Skeletal muscle tissue (tissue), 3 donors: ENCODE measurements at regions not wholly inside any gene's neighbourhood (a gene's known extent, or its start where the extent isn't known, plus 50 kb on each side); places are given as distances from the start of the nearest gene placed in this dataset.
"Not testable (repeated sequence)": the region's sequence is repeated elsewhere in the genome, so short reads cannot be mapped to it uniquely, and the experiment has no call there.

ENCODE experiments used
- H3K27ac ChIP-seq: one replicate; pipeline ENCODE4 v1.7.0; 2013; ENCODE audit warnings: mild to moderate bottlenecking, low read depth, low read length, inconsistent platforms
- H3K27me3 ChIP-seq, 3 donors: one replicate each; pipeline ENCODE4 v1.7.0; 2013; ENCODE audit warnings: low read length in 3 of 3; ENCODE audit not compliant: control insufficient read depth in 3 of 3, insufficient read depth in 3 of 3
- H3K36me3 ChIP-seq, 3 donors: one replicate each; pipeline ENCODE4 v1.7.0; 2013; ENCODE audit warnings: low read length in 3 of 3; ENCODE audit not compliant: control insufficient read depth in 3 of 3, insufficient read depth in 3 of 3
- H3K4me1 ChIP-seq, 3 donors: one replicate each; pipeline ENCODE4 v1.7.0; 2013; ENCODE audit warnings: low read length in 3 of 3, mild to moderate bottlenecking in 3 of 3; ENCODE audit not compliant: control insufficient read depth in 3 of 3, insufficient read depth in 3 of 3
- H3K4me3 ChIP-seq, 3 donors: one replicate each; pipeline ENCODE4 v1.7.0; 2013; ENCODE audit warnings: low read length in 3 of 3
- H3K9ac ChIP-seq, 3 donors: one replicate each; pipeline ENCODE4 v1.7.0; 2013; ENCODE audit warnings: low read length in 3 of 3, mild to moderate bottlenecking in 3 of 3, moderate library complexity in 2 of 3, low read depth in 1 of 3
- H3K9me3 ChIP-seq, 3 donors: one replicate each; pipeline ENCODE4 v1.7.0; 2013; ENCODE audit warnings: low read length in 3 of 3; ENCODE audit not compliant: control insufficient read depth in 3 of 3
- donor health status: Osteomylitis.

DNA sequence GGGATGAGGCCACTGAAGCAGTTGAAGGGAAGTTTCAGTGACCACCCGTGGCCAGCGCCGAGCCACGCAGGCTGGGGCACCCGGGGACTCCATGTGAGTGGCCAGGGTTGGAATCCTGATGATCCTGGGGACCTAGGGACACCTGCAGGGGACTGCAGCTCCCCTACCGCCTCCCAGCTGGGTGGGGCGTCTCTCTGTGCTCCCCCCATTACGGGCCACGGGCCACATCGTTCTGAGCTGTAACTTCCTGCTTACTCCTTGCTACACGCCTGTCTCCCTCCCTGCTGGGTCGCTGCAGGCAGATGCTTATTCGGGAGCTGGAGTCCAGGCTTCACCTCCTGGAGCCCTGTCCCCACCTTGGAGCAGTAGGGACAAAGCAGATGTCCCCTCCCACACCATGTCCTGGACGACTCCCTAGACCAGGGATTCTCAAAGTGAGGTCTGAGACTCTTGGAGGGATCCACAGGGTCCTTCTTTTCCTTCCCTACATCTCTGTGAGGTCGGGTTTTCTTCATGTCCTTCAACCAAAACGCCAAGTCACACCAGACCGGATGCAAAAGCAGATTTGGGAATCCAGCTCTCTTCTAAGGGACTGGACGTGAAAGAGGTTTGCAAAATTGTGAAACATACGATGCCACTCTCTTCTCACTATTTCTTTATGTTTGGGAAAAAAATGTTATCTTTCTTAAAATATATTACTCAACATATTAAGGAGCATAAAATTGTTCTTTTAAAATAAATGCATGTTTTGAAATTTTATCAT lies 85.9 kb upstream of the NCOR2 start:
- no peaks in the 10 kb centered on the region for H3K36me3 ChIP-seq
- H3K27ac ChIP-seq, result peak overlapping the region; percentile 13
- H3K27me3 ChIP-seq, result no peaks in the 10 kb centered on the region
- H3K9me3 ChIP-seq, result peaks cover 0 to 5% (median 0%) of the 10 kb centered on the region in 3 donors
- no peak overlapping the region for H3K4me3 ChIP-seq
- H3K4me1 ChIP-seq, result peaks cover 32 to 43% (median 39%) of the 10 kb centered on the region in 3 donors
- H3K9ac ChIP-seq, result peak overlapping the region in 2 of 3 donors; percentile 10 to 45

DNA sequence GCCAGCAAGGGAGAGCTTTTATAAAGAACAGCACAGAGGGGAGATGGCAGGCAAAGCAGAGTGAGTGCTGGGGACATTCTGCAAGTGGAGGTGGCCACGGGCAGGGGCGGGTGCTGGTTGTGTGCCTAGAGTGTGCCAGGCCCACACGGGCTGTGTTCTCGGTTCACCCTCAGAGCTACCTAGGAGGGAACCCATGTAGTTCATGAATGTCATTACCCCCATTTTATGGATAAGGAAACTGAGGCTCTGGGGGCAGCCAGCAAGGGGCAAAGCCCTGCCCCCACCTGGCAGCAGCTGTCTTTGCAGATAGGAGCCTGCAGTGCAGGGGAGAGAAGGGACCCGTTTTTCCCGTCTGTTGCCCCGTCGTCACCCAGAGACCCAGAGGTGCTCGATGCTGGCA lies 85.2 kb upstream of the NCOR2 start:
- no peak overlapping the region for H3K27ac ChIP-seq
- H3K36me3 ChIP-seq, result no peaks in the 10 kb centered on the region
- no peak overlapping the region for H3K4me3 ChIP-seq
- peaks cover 0 to 5% (median 0%) of the 10 kb centered on the region in 3 donors for H3K9me3 ChIP-seq
- H3K4me1 ChIP-seq, result peaks cover 32 to 43% (median 39%) of the 10 kb centered on the region in 3 donors
- no peaks in the 10 kb centered on the region for H3K27me3 ChIP-seq
- H3K9ac ChIP-seq, result no peak overlapping the region

DNA sequence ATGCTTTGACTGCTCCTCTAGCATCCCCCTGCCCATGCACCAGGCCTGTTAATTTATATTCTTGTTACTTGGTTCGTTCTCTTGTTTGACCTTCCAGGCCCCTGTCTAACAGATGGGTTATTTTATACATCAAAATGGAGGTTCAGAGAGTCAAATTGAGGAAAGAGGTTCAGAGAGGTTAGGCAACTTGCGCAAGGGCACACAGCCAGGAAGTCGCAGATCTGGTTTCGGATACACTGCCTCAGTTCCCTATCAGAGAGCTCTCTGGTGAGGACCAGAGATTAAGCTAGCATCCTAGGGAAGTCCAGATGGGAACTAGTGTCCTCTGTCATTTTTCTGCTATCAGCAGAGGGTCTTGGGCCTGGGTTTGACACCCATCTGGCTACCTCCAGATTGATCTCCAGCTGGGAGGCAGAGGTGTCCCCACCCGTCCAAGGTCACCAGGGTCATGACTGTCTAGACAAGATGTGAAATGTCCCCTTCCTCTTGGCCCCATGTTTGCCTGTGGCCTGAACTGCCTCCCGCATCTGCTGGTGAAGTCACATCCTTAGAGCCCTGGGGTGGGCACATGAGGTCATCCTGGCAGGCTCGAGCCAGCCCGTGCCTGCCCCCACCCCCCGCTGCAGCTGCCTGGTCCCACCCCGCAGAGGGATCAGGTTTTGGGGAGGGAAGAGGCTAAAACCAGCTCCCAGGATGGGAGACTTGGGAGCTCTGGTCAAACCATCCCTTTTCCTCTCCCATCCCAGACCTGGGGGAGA lies 84.3 kb upstream of the NCOR2 start:
- Histone ChIP-seq H3K36me3 (no peaks in the 10 kb centered on the region), H3K4me3 (no peak overlapping the region), H3K27me3 (no peaks in the 10 kb centered on the region), H3K9me3 (peaks cover 0 to 5% (median 0%) of the 10 kb centered on the region in 3 donors), H3K4me1 (peaks cover 32 to 43% (median 39%) of the 10 kb centered on the region in 3 donors), H3K27ac (no peak overlapping the region), H3K9ac (no peak overlapping the region)

DNA sequence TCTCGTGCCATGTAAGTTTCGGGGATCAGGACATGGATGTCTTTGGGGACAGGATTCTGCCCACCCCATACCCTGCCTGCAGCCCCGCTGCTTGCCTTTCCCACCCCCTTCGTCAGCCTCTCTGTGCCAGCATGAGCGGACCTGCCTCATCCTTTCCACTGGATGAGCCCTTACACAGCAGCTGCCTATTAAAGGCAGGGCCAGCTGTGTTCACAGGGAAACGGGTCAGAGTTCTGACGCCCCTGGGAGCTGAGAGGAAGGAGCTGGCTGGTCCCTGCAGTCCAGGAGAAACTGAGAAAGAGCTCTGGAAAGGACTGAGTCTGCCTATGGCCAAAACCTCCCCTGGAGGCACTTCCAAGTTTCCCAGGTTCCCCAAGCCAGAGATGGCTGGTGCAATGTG lies 83.5 kb upstream of the NCOR2 start:
- Histone ChIP-seq H3K9me3 (peaks cover 0 to 5% (median 0%) of the 10 kb centered on the region in 3 donors), H3K27me3 (no peaks in the 10 kb centered on the region), H3K36me3 (no peaks in the 10 kb centered on the region), H3K4me3 (no peak overlapping the region), H3K9ac (no peak overlapping the region), H3K4me1 (peaks cover 32 to 40% (median 36%) of the 10 kb centered on the region in 3 donors), H3K27ac (no peak overlapping the region)

DNA sequence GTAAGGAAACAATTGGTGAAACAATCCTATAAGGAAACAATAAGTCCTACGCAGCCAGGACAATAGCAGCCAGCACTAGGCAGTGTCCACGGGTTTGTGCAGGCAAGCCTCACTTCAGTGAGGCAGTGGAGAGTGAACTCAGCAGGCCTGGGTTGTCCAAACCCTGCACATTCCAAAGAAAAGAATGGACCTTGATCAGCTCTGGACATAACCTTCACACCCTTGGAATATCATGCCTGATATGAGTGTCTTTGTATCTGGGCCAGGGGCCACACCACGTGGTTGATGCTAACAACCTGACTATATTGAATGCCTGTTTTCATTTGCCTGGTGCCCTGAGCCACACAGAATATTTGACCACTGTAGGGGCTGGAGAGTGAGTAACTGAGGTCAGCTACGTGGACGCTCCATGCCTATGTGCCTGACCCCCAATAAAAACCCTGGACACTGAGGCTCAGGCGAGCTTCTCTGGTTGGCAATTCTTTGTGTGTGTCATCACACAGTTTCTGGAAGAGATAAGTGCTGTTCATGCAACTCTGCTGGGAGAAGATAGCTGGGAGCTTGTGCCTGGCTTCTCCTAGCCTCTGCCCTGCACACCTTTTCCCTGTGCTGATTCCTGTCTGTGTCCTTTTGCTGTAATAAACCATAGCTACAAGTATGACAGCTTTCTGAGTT lies 81.4 kb upstream of the NCOR2 start:
- Histone ChIP-seq H3K27me3 (no peaks in the 10 kb centered on the region), H3K27ac (no peak overlapping the region)

DNA sequence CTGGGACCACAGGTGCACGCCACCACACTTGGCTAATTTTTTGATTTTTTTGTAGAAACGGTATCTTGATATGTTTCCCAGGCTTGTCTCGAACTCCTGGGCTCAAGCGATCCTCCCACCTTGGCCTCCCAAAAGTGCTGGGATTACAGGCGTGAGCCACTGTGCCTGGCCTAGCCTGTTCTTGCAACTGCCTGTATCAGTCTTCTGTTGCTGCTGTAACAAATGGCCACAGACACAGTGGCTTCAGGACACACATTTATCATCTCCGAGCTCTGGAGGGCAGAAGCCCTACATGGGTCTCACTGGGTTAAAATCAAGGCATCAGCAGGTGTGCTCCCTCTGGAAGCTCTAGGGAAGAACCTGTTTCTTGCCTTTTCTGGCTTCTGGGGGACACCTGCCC lies 79.9 kb upstream of the NCOR2 start:
- no peaks in the 10 kb centered on the region for H3K36me3 ChIP-seq
- no peak overlapping the region for H3K27ac ChIP-seq
- H3K27me3 ChIP-seq, result no peaks in the 10 kb centered on the region
- H3K9me3 ChIP-seq, result peaks cover 0 to 5% (median 0%) of the 10 kb centered on the region in 3 donors
- H3K9ac ChIP-seq, result no peak overlapping the region
- H3K4me3 ChIP-seq, result no peak overlapping the region
- H3K4me1 ChIP-seq, result peaks cover 7 to 13% (median 9%) of the 10 kb centered on the region in 3 donors

More for the DNA sequence above, 81.4 kb upstream of the NCOR2 start:
- no peaks in the 10 kb centered on the region for H3K36me3 ChIP-seq
- H3K4me1 ChIP-seq, result peaks cover 18 to 23% (median 18%) of the 10 kb centered on the region in 3 donors
- H3K4me3 ChIP-seq, result peak overlapping the region in 1 of 3 donors; percentile 14
- no peak overlapping the region for H3K9ac ChIP-seq
- peaks cover 0 to 5% (median 0%) of the 10 kb centered on the region in 3 donors for H3K9me3 ChIP-seq

DNA sequence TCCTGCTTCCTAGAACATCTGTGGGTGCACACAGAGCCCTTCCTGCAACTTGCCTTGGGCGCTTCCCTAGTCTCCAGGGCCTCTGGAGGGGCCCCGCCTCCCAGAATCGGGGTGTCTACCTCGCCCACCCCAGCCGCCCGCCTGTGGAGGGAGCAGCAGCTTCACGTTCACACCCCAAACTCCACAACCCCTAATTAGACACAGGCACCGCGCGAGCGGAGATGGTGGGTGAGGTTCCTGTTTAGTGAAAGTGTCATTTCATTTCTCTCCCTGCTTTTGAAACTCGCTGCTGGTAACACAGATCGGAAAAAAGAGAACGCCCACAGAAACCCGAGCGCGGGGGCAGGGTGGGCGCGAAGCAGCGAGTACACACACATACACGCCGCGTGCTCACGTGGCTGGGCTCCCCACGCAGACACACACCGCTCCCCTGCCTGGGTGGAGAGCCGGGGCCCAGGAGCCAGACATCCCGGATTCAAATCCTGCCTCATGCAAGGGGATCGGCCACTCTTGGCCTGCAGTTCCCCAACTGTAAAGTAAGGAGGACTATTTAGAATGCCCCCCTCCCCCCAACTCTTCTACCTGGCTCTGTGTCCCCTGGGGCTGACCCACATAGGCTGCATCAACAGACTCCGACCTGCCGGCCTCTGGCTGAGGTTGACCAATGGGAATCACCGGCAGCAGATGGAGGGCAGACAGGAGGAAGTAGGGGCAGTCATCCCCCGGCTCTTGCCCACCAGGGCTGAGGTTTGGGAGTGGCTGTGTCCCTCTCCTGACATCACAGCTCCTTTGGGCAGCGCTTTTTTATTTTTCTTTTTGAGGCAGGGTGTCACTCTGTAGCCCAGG lies 79.2 kb upstream of the NCOR2 start:
- Histone ChIP-seq H3K27ac (no peak overlapping the region), H3K9ac (no peak overlapping the region), H3K4me3 (no peak overlapping the region), H3K9me3 (peaks cover 0 to 5% (median 0%) of the 10 kb centered on the region in 3 donors), H3K4me1 (peaks cover under 1 to 9% (median 7%) of the 10 kb centered on the region in 3 donors), H3K27me3 (no peaks in the 10 kb centered on the region), H3K36me3 (no peaks in the 10 kb centered on the region)

DNA sequence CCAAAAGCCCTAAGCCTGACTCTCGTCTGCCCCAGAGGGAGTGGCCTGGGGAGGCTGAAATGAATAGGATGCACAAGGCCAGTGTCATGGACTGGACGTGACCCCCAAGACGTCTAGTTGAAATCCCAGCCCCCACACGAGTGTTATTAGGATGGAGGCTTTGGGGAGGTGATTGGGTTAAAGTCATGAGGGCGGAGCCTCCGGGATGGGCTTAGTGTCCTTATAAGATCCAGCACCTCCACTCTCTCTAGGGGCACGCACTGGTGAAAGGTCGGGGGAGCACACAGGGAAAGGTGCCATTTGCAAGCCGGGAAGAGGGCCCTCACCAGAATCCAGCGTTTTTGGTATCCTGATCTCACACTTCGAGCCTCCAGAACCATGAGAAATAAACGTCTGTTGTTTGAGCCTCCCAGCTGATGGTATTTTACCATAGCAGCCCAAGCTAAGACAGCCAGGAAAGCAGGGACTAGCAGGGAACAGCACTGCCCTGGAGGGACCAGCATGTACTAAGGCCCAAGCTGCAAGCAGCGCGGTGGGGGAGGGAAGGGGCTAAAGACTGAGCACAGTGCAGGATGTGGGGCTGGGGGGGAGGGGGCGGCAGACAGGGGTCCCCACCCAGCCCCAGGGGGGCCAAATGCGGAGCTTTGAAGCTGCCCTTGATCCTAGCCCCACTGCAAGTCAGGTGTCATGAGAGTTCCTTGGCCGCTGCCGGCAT lies 78.3 kb upstream of the NCOR2 start:
- no peak overlapping the region for H3K9ac ChIP-seq
- no peak overlapping the region for H3K27ac ChIP-seq
- peaks cover 0 to 2% (median 0%) of the 10 kb centered on the region in 3 donors for H3K4me1 ChIP-seq
- no peaks in the 10 kb centered on the region for H3K36me3 ChIP-seq
- no peak overlapping the region for H3K4me3 ChIP-seq
- no peaks in the 10 kb centered on the region for H3K27me3 ChIP-seq
- peaks cover 0 to 5% (median 0%) of the 10 kb centered on the region in 3 donors for H3K9me3 ChIP-seq

DNA sequence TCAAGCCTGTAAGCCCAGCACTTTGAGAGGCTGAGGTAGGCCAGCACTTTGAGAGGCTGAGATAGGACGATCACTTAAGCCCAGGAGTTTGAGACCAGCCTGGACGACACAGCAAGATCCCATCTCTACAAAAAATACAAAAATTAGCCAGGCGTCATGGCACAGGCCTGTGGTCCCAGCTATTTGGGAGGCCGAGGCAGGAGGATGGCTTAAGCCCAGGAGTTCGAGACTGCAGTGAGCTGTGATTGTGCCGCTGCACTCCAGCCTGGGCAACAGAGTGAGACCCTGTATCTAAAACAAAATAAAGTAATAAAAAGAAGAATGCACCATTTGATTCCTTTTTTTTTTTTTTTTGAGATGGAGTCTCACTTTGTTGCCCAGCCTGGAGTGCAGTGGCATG lies 76.4 kb upstream of the NCOR2 start:
- not testable (repeated sequence) for H3K27ac ChIP-seq, H3K27me3 ChIP-seq, H3K9ac ChIP-seq, H3K4me3 ChIP-seq, H3K4me1 ChIP-seq, H3K9me3 ChIP-seq, H3K36me3 ChIP-seq
